Activated naive CD8-positive, alpha-beta T cell (primary cell): ENCODE measurements at regions not wholly inside any gene's neighbourhood (a gene's known extent, or its start where the extent isn't known, plus 50 kb on each side); places are given as distances from the start of the nearest gene placed in this dataset.

Source experiments
- H3K27ac Mint-ChIP-seq: one replicate; pipeline ENCODE4 v1.8.0; 2021; ENCODE audit warnings: mixed read lengths
- H3K27me3 Mint-ChIP-seq: one replicate; pipeline ENCODE4 v1.8.0; 2021; ENCODE audit warnings: mixed read lengths
- H3K36me3 Mint-ChIP-seq: one replicate; pipeline ENCODE4 v1.8.0; 2021; ENCODE audit warnings: mixed read lengths
- H3K4me1 Mint-ChIP-seq: one replicate; pipeline ENCODE4 v1.8.0; 2021; ENCODE audit warnings: low read depth, mixed read lengths
- H3K4me3 Mint-ChIP-seq: one replicate; pipeline ENCODE4 v1.8.0; 2021; ENCODE audit warnings: mild to moderate bottlenecking, mixed read lengths
- H3K9me3 Mint-ChIP-seq: one replicate; pipeline ENCODE4 v1.8.0; 2021; ENCODE audit warnings: low read depth, mixed read lengths

GRCh38 chr3:157700405-157700804, 197.2 kb upstream of the VEPH1 start:
- Mint-ChIP-seq H3K36me3 (no peaks in the 10 kb centered on the region), H3K27me3 (no peaks in the 10 kb centered on the region), H3K4me3 (no peak overlapping the region)

GRCh38 chr3:157695586-157695985, 192.4 kb upstream of the VEPH1 start:
- no peak overlapping the region for H3K27ac Mint-ChIP-seq

More at GRCh38 chr3:157700405-157700804, 197.2 kb upstream of the VEPH1 start:
- H3K4me1 Mint-ChIP-seq, result no peaks in the 10 kb centered on the region
- H3K9me3 Mint-ChIP-seq, result peaks cover 7% of the 10 kb centered on the region
- H3K27ac Mint-ChIP-seq, result no peak overlapping the region

GRCh38 chr3:157695103-157695502, 191.9 kb upstream of the VEPH1 start:
- H3K27me3 Mint-ChIP-seq, result no peaks in the 10 kb centered on the region
- no peaks in the 10 kb centered on the region for H3K4me1 Mint-ChIP-seq
- no peaks in the 10 kb centered on the region for H3K36me3 Mint-ChIP-seq
- H3K9me3 Mint-ChIP-seq, result peaks cover 7% of the 10 kb centered on the region
- H3K4me3 Mint-ChIP-seq, result no peak overlapping the region
- no peak overlapping the region for H3K27ac Mint-ChIP-seq

More at GRCh38 chr3:157695586-157695985, 192.4 kb upstream of the VEPH1 start:
- Mint-ChIP-seq H3K4me1 (no peaks in the 10 kb centered on the region), H3K36me3 (no peaks in the 10 kb centered on the region), H3K4me3 (no peak overlapping the region), H3K27me3 (no peaks in the 10 kb centered on the region), H3K9me3 (peaks cover 7% of the 10 kb centered on the region)

DNA sequence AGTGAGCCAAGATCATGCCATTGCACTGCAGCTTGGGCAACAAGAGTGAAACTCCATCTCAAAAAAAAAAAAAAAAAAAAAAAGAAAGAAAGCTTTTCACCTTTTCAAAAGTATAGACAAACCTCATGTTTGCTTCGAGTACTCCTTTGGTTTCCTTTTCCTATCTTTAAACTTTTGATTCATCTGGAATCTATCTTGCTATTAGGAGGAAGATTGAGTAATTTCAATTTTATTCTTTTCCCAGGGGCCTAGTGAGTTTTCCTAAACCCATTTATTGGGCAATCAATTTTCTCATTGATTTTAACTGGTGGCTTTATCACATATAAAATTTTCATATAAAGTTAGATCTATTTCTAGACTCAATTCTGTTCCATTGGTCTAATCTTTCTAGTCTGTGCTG, 190.5 kb upstream of the VEPH1 start:
- Mint-ChIP-seq H3K27me3 (no peaks in the 10 kb centered on the region), H3K27ac (no peak overlapping the region)

DNA sequence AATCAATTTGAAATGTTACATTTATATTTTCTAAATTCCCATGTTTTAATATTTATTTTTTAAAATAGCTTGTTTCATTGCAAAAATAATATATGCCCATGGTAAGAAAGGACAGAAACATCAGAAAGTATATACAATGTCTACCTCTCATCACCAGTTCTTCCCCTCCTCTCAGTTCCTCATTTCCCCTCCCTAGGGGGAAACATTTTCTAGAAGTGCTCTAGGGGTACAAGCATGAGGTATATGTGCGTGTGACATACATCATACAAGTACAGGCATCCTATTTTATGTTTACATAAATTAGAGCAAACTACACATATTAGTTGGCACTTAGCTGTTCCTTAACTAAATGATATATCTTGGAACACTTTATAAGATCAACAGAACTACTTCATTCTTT, 189.3 kb upstream of the VEPH1 start:
- Mint-ChIP-seq H3K27me3 (no peaks in the 10 kb centered on the region), H3K9me3 (peaks cover 7% of the 10 kb centered on the region), H3K27ac (no peak overlapping the region), H3K4me3 (no peak overlapping the region), H3K4me1 (no peaks in the 10 kb centered on the region), H3K36me3 (no peaks in the 10 kb centered on the region)

More for the DNA sequence above, 190.5 kb upstream of the VEPH1 start:
- H3K9me3 Mint-ChIP-seq, result peaks cover 7% of the 10 kb centered on the region
- no peak overlapping the region for H3K4me3 Mint-ChIP-seq
- no peaks in the 10 kb centered on the region for H3K36me3 Mint-ChIP-seq
- no peaks in the 10 kb centered on the region for H3K4me1 Mint-ChIP-seq

GRCh38 chr3:157683668-157684067, 180.5 kb upstream of the VEPH1 start:
- Mint-ChIP-seq H3K27me3 (no peaks in the 10 kb centered on the region), H3K4me3 (no peak overlapping the region), H3K36me3 (no peaks in the 10 kb centered on the region), H3K27ac (no peak overlapping the region), H3K9me3 (no peaks in the 10 kb centered on the region), H3K4me1 (no peaks in the 10 kb centered on the region)

GRCh38 chr3:157672061-157672460, 168.8 kb upstream of the VEPH1 start:
- Mint-ChIP-seq H3K4me3 (no peak overlapping the region), H3K27ac (no peak overlapping the region), H3K4me1 (no peaks in the 10 kb centered on the region), H3K27me3 (peaks cover 3% of the 10 kb centered on the region), H3K36me3 (no peaks in the 10 kb centered on the region), H3K9me3 (peaks cover 7% of the 10 kb centered on the region)

DNA sequence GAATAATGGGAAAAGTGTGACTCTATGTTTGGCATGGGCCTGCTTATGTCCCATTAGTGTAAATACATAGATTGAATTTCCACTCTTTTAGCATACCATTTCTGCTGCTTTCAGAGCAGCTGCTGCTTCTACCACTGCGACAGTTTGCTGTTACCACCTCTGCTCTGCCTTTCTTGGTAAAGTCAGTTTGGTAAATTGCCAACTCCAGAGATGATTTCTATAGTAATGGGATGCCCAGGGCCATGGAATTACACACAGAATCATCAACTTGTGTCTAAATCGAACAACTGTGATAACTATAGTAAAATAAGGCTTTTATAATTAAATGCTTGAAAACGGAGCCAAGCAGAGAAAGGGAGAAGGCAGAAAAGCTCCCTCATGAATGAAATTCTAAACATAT, 168.4 kb upstream of the VEPH1 start:
- H3K4me3 Mint-ChIP-seq, result no peak overlapping the region

DNA sequence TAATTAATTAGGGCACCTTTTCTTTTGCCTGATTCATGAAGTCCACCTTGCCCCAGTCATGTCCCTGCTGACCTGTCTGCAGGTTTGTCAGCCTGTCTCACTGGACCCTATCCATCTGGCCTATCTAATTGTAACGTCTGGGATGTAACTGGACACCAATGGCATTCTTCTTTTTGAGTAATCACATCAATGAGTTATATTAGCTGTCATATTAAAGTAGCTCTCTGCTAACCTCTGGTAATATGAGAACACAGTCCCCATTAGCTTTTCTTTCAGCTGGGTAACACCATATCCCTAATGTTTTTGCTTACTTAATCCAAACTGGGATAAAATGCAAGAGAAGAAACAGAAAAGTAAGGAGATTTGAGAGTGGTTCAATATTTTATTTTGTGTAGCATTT, 166.2 kb upstream of the VEPH1 start:
- H3K27me3 Mint-ChIP-seq, result peaks cover 5% of the 10 kb centered on the region
- H3K4me1 Mint-ChIP-seq, result no peaks in the 10 kb centered on the region
- no peaks in the 10 kb centered on the region for H3K36me3 Mint-ChIP-seq
- peaks cover 4% of the 10 kb centered on the region for H3K9me3 Mint-ChIP-seq
- H3K4me3 Mint-ChIP-seq, result no peak overlapping the region
- no peak overlapping the region for H3K27ac Mint-ChIP-seq

More for the DNA sequence above, 168.4 kb upstream of the VEPH1 start:
- H3K27me3 Mint-ChIP-seq, result peaks cover 3% of the 10 kb centered on the region
- H3K4me1 Mint-ChIP-seq, result no peaks in the 10 kb centered on the region
- peaks cover 7% of the 10 kb centered on the region for H3K9me3 Mint-ChIP-seq
- no peaks in the 10 kb centered on the region for H3K36me3 Mint-ChIP-seq
- H3K27ac Mint-ChIP-seq, result no peak overlapping the region

DNA sequence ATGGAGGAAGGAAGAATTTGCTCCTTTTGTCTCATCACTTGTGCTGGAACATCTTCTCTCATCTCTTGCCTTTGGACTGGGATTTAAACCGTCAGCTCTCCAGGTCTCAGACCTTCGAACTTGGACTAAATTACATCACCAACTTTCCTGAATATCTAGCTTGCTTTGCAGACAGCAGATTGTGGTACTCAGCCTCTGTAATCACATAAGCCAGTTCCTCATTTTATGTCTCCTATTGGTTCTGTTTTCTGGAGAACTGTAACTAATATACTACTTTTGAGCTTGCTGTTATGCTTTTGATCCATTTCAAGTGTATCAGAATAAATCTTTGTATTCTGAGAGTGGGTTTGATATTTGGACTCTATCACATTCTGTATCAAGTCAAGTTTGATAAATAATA, 164.3 kb upstream of the VEPH1 start:
- Mint-ChIP-seq H3K9me3 (no peaks in the 10 kb centered on the region), H3K4me1 (no peaks in the 10 kb centered on the region), H3K36me3 (no peaks in the 10 kb centered on the region), H3K27me3 (peaks cover 5% of the 10 kb centered on the region), H3K27ac (no peak overlapping the region), H3K4me3 (no peak overlapping the region)

GRCh38 chr3:157662171-157662570, 159.0 kb upstream of the VEPH1 start:
- peaks cover 2% of the 10 kb centered on the region for H3K27me3 Mint-ChIP-seq
- H3K27ac Mint-ChIP-seq, result no peak overlapping the region
- no peaks in the 10 kb centered on the region for H3K9me3 Mint-ChIP-seq
- no peaks in the 10 kb centered on the region for H3K36me3 Mint-ChIP-seq
- H3K4me1 Mint-ChIP-seq, result no peaks in the 10 kb centered on the region
- no peak overlapping the region for H3K4me3 Mint-ChIP-seq

GRCh38 chr3:157660847-157661246, 157.6 kb upstream of the VEPH1 start:
- no peak overlapping the region for H3K27ac Mint-ChIP-seq
- H3K9me3 Mint-ChIP-seq, result no peaks in the 10 kb centered on the region
- no peak overlapping the region for H3K4me3 Mint-ChIP-seq
- no peaks in the 10 kb centered on the region for H3K36me3 Mint-ChIP-seq
- H3K27me3 Mint-ChIP-seq, result peaks cover 1% of the 10 kb centered on the region
- H3K4me1 Mint-ChIP-seq, result no peaks in the 10 kb centered on the region

DNA sequence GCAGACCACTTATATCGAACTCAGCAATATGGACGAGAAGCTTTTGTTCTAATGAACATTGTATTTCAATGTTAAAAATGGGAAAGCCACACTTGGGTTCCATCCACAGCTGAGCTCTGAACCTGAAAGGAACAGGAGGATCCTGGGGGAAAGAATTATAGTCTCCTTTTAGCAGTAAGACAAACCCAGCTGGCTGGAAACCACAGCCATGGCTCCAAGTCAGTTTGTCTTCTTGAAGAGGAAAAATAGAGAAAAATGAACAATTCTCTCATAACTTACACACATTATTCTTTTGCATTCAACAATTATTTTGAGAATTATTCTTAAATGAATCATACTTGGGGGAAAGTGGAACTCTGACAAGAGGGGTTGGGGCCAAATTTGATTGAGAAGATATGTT, 149.2 kb upstream of the VEPH1 start:
- Mint-ChIP-seq H3K27ac (no peak overlapping the region), H3K36me3 (no peaks in the 10 kb centered on the region), H3K27me3 (no peaks in the 10 kb centered on the region), H3K9me3 (no peaks in the 10 kb centered on the region), H3K4me3 (no peak overlapping the region), H3K4me1 (no peaks in the 10 kb centered on the region)

GRCh38 chr3:157650699-157651098, 147.5 kb upstream of the VEPH1 start:
- H3K36me3 Mint-ChIP-seq, result no peaks in the 10 kb centered on the region
- no peaks in the 10 kb centered on the region for H3K27me3 Mint-ChIP-seq
- H3K27ac Mint-ChIP-seq, result no peak overlapping the region

GRCh38 chr3:157650172-157650571, 147.0 kb upstream of the VEPH1 start:
- no peaks in the 10 kb centered on the region for H3K4me1 Mint-ChIP-seq
- no peaks in the 10 kb centered on the region for H3K9me3 Mint-ChIP-seq
- no peak overlapping the region for H3K27ac Mint-ChIP-seq
- no peaks in the 10 kb centered on the region for H3K27me3 Mint-ChIP-seq
- H3K36me3 Mint-ChIP-seq, result no peaks in the 10 kb centered on the region
- H3K4me3 Mint-ChIP-seq, result no peak overlapping the region

More at GRCh38 chr3:157650699-157651098, 147.5 kb upstream of the VEPH1 start:
- Mint-ChIP-seq H3K4me3 (no peak overlapping the region), H3K9me3 (no peaks in the 10 kb centered on the region), H3K4me1 (no peaks in the 10 kb centered on the region)

- no peak overlapping the region for H3K27ac Mint-ChIP-seq
- no peaks in the 10 kb centered on the region for H3K27me3 Mint-ChIP-seq
Observed at GRCh38 chr3:157649511-157649910, 146.3 kb upstream of the VEPH1 start.

More at GRCh38 chr3:157649511-157649910, 146.3 kb upstream of the VEPH1 start:
- Mint-ChIP-seq H3K4me1 (no peaks in the 10 kb centered on the region), H3K36me3 (no peaks in the 10 kb centered on the region), H3K9me3 (no peaks in the 10 kb centered on the region), H3K4me3 (no peak overlapping the region)
